ENCODE measurements at regions not wholly inside any gene's neighbourhood (a gene's known extent, or its start where the extent isn't known, plus 50 kb on each side); places are given as distances from the start of the nearest gene placed in this dataset.

GRCh38 chr22:48398181-48398905 is 1429.3 kb downstream of the BRD1 start:
- H3K4me2 ChIP-seq = no peak overlapping the region
- peaks cover 2% of the 10 kb centered on the region for H3K27me3 Mint-ChIP-seq (ENCODE audit: insufficient read depth, low read depth, poor library complexity)
- H3K4me3 ChIP-seq = no peak overlapping the region
- no peak overlapping the region for H3K27ac ChIP-seq (ENCODE audit: low read depth)
- H3K4me1 Mint-ChIP-seq = peaks cover 2% of the 10 kb centered on the region; the same call in 2 of the 3 replicates
- no peak overlapping the region for H2AFZ ChIP-seq
- H4K20me1 ChIP-seq (replicated peaks; ENCODE audit: insufficient read depth) = no peaks in the 10 kb centered on the region
- H3K4me3 Mint-ChIP-seq = no peak overlapping the region
- DNase-seq (ENCODE audit: low spot score) (no peak), ATAC-seq (no peak)
- no peaks in the 10 kb centered on the region for H3K9me2 ChIP-seq (ENCODE audit: insufficient read depth)
- H3K4me1 ChIP-seq (ENCODE audit: insufficient read depth) = no peaks in the 10 kb centered on the region
- no peaks in the 10 kb centered on the region for H3F3A ChIP-seq (replicated peaks; ENCODE audit: low read depth)
- peaks cover 3% of the 10 kb centered on the region; the same call in 1 of the 3 replicates for H3K36me3 Mint-ChIP-seq (ENCODE audit: low read depth)
- H3K36me3 ChIP-seq (ENCODE audit: insufficient read depth) = no peaks in the 10 kb centered on the region
- H3K27me3 ChIP-seq (ENCODE audit: insufficient read depth) = no peaks in the 10 kb centered on the region
- H3K79me2 ChIP-seq (replicated peaks; ENCODE audit: insufficient read depth) = no peaks in the 10 kb centered on the region
- no peak for TF ChIP-seq ZNF114 (CRISPR knock-in tag; IDR thresholded peaks at IDR 0.05)
- TF ChIP-seq ZNF462 (CRISPR knock-in tag; IDR thresholded peaks at IDR 0.05) = no peak
- no peak for TF ChIP-seq JUNB (IDR thresholded peaks at IDR 0.05; ENCODE audit: unreplicated experiment)
- TF ChIP-seq ETS1 (IDR thresholded peaks at IDR 0.05) = no peak
- TF ChIP-seq CTCF (conservative IDR thresholded peaks at IDR 0.05; ENCODE audit: low read depth in 2 of 2) = no peak
- no peak for TF ChIP-seq CREB1 (CRISPR knock-in tag; IDR thresholded peaks at IDR 0.05; ENCODE audit: low read depth)
- no peak for TF ChIP-seq NANOG (IDR thresholded peaks at IDR 0.05; ENCODE audit: borderline replicate concordance)
- TF ChIP-seq ZNF331 (CRISPR knock-in tag; IDR thresholded peaks at IDR 0.05; ENCODE audit: low read depth) = no peak
- no peak for TF ChIP-seq REST (IDR thresholded peaks at IDR 0.05; ENCODE audit: unreplicated experiment)
- TF ChIP-seq EZH2phosphoT487 (IDR thresholded peaks at IDR 0.05; ENCODE audit: unreplicated experiment) = no peak
- no peak for TF ChIP-seq STAT1 (IDR thresholded peaks at IDR 0.05; ENCODE audit: unreplicated experiment)
- TF ChIP-seq EZH2 (IDR thresholded peaks at IDR 0.05; ENCODE audit: low read depth, unreplicated experiment) = no peak
- TF ChIP-seq POLR2AphosphoS5 (IDR thresholded peaks at IDR 0.05; ENCODE audit: low read depth) = no peak
- H3K27ac Mint-ChIP-seq = no peak overlapping the region
- peaks cover 4% of the 10 kb centered on the region; the same call in 1 of the 3 replicates for H3K9me3 Mint-ChIP-seq

All from GM23338 (cell line).